Stomach (tissue), 4 donors: ENCODE measurements at regions not wholly inside any gene's neighbourhood (a gene's known extent, or its start where the extent isn't known, plus 50 kb on each side); places are given as distances from the start of the nearest gene placed in this dataset.

ENCODE experiments used
- POLR2A ChIP-seq, 4 donors: fragments of 450-650 bp; IDR thresholded peaks; one replicate each; pipeline ENCODE4 v1.6.1; 2016; ENCODE audit warnings: antibody characterized with exemption in 4 of 4, control low read depth in 2 of 4, mild to moderate bottlenecking in 1 of 4, moderate library complexity in 1 of 4
- TF ChIP-seq, protein P1 (sequence below), 7 experiments: fragments of 450-650 bp in 4 of 7; fragments of 200-600 bp in 3 of 7; sonication (generic) in 3 of 7; IDR thresholded peaks; one replicate each; pipeline ENCODE4 v1.5.1; 2016 to 2019; ENCODE audit warnings: antibody characterized with exemption in 7 of 7, control low read depth in 2 of 7, mild to moderate bottlenecking in 1 of 7

DNA sequence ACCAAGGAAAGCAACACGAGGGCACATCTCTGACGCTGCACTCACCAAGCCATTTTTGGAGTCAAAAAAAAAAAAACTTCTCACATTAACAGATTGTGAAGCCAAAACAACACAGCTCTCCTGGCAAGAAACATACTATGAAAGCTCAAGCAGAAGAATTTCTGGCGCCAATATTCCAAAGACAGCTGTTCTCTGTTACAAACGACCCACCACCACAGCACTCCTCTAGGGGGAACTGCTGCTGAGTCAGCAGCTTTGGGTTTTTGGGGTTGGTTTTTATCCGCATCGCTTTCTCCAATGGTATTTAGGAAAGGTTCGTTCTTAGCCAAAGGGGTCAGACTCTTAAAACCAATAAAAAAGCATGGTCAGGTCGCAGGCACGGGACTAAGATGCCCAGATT is 379.4 kb downstream of the RPS29 start:
- TF ChIP-seq, protein P1, sequence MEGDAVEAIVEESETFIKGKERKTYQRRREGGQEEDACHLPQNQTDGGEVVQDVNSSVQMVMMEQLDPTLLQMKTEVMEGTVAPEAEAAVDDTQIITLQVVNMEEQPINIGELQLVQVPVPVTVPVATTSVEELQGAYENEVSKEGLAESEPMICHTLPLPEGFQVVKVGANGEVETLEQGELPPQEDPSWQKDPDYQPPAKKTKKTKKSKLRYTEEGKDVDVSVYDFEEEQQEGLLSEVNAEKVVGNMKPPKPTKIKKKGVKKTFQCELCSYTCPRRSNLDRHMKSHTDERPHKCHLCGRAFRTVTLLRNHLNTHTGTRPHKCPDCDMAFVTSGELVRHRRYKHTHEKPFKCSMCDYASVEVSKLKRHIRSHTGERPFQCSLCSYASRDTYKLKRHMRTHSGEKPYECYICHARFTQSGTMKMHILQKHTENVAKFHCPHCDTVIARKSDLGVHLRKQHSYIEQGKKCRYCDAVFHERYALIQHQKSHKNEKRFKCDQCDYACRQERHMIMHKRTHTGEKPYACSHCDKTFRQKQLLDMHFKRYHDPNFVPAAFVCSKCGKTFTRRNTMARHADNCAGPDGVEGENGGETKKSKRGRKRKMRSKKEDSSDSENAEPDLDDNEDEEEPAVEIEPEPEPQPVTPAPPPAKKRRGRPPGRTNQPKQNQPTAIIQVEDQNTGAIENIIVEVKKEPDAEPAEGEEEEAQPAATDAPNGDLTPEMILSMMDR (IDR thresholded peaks at IDR 0.05): no peak
- no peak for TF ChIP-seq POLR2A (IDR thresholded peaks at IDR 0.05)
